GM12874 (cell line): ENCODE measurements at regions not wholly inside any gene's neighbourhood (a gene's known extent, or its start where the extent isn't known, plus 50 kb on each side); places are given as distances from the start of the nearest gene placed in this dataset.

Experiments
- TF ChIP-seq, protein P1 (sequence below): IDR thresholded peaks from 2 replicates; pipeline ENCODE4 v1.5.1; 2011; ENCODE audit warnings: low read depth, mild to moderate bottlenecking, control low read depth, low read length, moderate library complexity; ENCODE audit not compliant: insufficient read depth

DNA sequence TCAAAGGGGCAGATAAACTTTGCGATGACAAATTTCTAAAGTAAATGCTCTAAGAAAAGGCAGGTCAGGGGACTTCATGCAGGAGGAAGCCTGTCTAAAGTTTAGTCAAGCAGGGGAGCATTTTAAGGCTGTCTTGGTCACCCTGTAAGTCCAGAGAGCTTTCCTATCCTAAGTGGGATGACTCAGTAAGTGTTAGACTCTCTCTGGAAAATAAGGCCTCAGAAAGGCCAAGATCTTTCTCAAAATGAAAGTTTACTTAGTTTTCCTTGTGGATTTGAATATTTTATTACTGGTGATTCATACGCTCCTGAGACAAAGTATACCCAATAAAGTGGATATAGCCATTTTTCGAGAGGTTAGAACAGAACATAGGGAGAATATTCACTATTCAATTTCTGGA, 806.9 kb upstream of the CDH9 start:
- TF ChIP-seq, protein P1, sequence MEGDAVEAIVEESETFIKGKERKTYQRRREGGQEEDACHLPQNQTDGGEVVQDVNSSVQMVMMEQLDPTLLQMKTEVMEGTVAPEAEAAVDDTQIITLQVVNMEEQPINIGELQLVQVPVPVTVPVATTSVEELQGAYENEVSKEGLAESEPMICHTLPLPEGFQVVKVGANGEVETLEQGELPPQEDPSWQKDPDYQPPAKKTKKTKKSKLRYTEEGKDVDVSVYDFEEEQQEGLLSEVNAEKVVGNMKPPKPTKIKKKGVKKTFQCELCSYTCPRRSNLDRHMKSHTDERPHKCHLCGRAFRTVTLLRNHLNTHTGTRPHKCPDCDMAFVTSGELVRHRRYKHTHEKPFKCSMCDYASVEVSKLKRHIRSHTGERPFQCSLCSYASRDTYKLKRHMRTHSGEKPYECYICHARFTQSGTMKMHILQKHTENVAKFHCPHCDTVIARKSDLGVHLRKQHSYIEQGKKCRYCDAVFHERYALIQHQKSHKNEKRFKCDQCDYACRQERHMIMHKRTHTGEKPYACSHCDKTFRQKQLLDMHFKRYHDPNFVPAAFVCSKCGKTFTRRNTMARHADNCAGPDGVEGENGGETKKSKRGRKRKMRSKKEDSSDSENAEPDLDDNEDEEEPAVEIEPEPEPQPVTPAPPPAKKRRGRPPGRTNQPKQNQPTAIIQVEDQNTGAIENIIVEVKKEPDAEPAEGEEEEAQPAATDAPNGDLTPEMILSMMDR = no peak

DNA sequence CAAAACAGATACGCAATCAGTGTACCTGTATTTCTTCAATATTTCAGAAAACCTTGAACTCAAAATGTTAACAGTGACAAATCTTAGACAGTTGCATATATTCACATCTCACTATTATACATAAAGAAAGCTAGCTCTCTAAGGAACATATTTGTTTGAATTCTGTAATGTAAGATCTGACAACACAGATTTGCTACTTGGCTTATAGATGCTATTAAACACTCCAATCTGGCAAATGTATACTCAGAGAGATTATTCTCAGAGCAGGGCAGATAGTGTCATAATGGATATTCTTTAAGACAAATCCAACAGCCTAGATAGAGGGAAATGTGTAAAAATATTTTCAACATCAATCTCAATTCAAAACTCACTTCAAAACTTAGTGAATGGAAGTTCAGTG, 794.5 kb upstream of the CDH9 start:
- TF ChIP-seq, protein P1 = no peak

DNA sequence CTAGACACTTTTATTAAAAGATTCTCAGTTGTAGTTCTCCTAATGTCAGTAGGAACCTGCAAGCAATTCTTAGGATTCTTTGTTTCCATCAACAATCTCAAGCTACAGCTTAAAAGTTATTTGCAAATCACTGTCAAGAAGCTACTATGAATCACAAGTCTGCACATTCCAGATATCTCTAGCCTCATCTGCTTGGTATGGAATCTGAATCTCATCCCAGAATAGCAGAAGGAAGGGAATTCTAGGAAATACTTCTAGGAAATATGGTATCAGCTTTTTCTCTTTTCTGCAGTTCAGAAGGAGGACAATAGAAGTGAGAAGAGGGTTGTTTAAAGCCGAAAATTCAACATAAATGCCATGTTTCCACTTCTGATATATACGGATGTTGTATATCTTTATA, 792.2 kb upstream of the CDH9 start:
- TF ChIP-seq, protein P1 = no peak

DNA sequence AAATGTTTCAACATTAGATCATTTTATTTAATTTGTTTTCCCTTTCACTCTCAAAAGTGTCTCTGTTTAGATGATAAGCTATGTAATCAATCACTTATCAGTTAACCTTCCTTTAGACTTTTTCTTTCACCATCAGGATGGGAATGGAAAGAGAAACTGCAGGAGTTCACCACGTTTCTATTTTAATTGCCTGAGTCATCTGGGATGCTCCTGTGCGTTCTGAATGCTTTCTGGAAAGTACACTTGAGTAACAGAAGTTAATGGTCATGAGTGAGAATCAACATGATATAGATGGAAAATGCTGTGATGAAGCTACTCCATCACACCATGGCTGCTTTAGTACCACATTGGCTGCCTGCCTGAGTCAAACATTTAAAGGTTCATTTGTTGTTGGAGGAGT, 783.3 kb upstream of the CDH9 start:
- TF ChIP-seq, protein P1 = no peak

DNA sequence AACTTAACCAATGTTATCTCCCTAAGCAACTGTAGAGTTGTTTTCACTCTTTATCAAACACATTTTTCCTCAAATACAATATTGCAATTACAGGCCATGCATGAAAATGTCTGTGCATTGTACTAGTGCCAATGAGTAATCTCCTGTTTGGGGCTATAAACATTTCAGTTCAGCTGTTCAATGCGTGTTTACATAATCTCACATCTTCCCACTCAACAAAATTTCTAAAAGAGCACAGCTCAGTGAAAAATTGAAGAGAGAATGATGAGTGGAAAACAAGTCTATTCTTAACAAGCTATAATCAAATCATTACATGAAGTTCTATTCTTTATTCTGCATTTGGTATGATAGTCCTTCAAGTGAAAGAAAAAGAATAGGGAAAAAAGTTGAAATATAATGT, 780.5 kb upstream of the CDH9 start:
- TF ChIP-seq, protein P1 = no peak

DNA sequence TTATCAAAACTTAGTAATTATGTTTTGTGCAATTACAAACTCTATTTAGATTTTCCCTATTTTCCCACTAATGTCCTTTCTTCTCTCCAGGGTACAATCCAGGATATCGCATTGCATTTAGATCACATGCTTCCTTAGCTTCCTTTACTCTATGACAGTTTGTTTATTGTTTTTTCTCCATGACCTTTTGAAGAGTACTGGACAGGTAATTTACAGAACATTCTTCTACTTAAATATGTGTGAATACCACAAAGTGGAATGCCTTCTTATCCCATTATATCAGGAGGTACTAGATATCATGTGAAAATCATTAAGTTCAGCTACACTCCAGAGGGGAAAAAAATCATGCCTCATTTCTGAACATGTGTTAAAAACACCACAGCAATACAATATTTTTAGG, 776.6 kb upstream of the CDH9 start:
- TF ChIP-seq, protein P1 = no peak

DNA sequence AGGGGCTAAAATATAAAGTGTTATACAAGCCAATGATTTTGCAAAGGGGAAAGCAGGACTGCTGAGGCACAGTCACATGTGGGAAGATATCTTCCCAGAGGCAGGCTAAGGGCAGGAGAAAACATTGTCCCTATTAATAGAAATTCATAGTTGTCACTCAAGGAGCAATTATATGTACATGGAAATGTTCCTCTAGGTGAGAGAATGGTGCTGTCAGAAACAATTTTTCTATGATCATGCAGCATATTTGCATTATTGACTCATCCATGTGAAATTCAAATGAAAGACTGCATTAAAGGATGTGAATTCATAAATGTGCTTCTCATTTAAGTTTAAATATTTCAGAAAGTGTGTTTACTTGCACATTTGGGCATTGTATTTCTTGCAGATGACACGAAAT, 775.9 kb upstream of the CDH9 start:
- TF ChIP-seq, protein P1 = no peak

DNA sequence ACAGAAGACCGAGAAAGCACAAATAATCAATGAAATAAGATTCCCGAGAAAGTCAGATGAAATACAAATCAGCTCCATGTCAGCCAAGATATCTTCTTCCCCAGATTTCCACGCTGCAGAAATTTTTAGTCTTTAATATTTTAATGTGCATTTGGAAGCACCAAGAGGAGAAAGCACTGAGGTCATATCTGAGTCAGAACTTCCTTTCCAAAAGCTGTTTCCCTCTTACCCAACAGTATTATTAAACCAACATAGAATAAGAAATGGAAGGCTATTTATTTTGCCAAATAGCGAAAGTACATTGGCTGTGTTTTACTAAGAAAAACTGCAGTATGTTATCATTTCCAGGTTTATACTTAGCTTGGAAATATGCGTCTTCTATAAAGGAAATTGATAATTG, 772.1 kb upstream of the CDH9 start:
- TF ChIP-seq, protein P1 = no peak
